HG03558 (cell line): ENCODE measurements at regions not wholly inside any gene's neighbourhood (a gene's known extent, or its start where the extent isn't known, plus 50 kb on each side); places are given as distances from the start of the nearest gene placed in this dataset.

Experiments
- ATAC-seq: cut with Tn5 transposase; IDR thresholded peaks from one replicate; pipeline ENCODE4 v1.9.1; 2021; ENCODE audit warnings: moderate number of reproducible peaks; ENCODE audit not compliant: unreplicated experiment; ENCODE audit errors: extremely low read depth

GRCh38 chr16:74183601-74184360, 112.8 kb upstream of the PSMD7 start:
- no peak for ATAC-seq

GRCh38 chr16:74169687-74170376, 126.8 kb upstream of the PSMD7 start:
- ATAC-seq = no peak

GRCh38 chr16:74169066-74169465, 127.5 kb upstream of the PSMD7 start:
- no peak for ATAC-seq

- no peak for ATAC-seq
These were observed 128.2 kb upstream of the PSMD7 start for GRCh38 chr16:74168445-74168844.

- no peak for ATAC-seq
These were observed 130.2 kb upstream of the PSMD7 start for GRCh38 chr16:74166456-74166855.

GRCh38 chr16:74165566-74166080, 131.0 kb upstream of the PSMD7 start:
- ATAC-seq = no peak

- ATAC-seq = no peak
These were observed 135.9 kb upstream of the PSMD7 start for GRCh38 chr16:74160759-74161158.

GRCh38 chr16:74153773-74154172, 142.8 kb upstream of the PSMD7 start:
- ATAC-seq = no peak

GRCh38 chr16:74146643-74147042, 150.0 kb upstream of the PSMD7 start:
- no peak for ATAC-seq

GRCh38 chr16:74143171-74143570, 153.4 kb upstream of the PSMD7 start:
- ATAC-seq = no peak

- no peak for ATAC-seq
These were observed 155.6 kb upstream of the PSMD7 start for GRCh38 chr16:74141015-74141414.

- no peak for ATAC-seq
These were observed 156.1 kb upstream of the PSMD7 start for GRCh38 chr16:74140557-74140956.

- no peak for ATAC-seq
These were observed 172.8 kb upstream of the PSMD7 start for GRCh38 chr16:74123826-74124225.

GRCh38 chr16:74123195-74123594, 173.4 kb upstream of the PSMD7 start:
- no peak for ATAC-seq

GRCh38 chr16:74117798-74118197, 178.8 kb upstream of the PSMD7 start:
- no peak for ATAC-seq

GRCh38 chr16:74113545-74113944, 183.1 kb upstream of the PSMD7 start:
- no peak for ATAC-seq

GRCh38 chr16:74111456-74111982, 185.1 kb upstream of the PSMD7 start:
- ATAC-seq = no peak

GRCh38 chr16:74107795-74108610, 188.6 kb upstream of the PSMD7 start:
- ATAC-seq = no peak

- no peak for ATAC-seq
These were observed 192.6 kb upstream of the PSMD7 start for GRCh38 chr16:74104022-74104421.

- no peak for ATAC-seq
These were observed 195.1 kb upstream of the PSMD7 start for GRCh38 chr16:74101379-74102137.
